SK-N-MC (cell line): ENCODE measurements at regions not wholly inside any gene's neighbourhood (a gene's known extent, or its start where the extent isn't known, plus 50 kb on each side); places are given as distances from the start of the nearest gene placed in this dataset.

ENCODE experiments used
- EZH2 ChIP-seq: fragments of 200-600 bp; sonication (generic); IDR thresholded peaks from one replicate; pipeline ENCODE4 v1.6.1; 2017; ENCODE audit warnings: antibody characterized with exemption
- POLR2AphosphoS5 ChIP-seq: IDR thresholded peaks from 2 replicates; pipeline ENCODE4 v1.6.1; 2012; ENCODE audit warnings: mild to moderate bottlenecking, low read depth, low read length, borderline replicate concordance

DNA sequence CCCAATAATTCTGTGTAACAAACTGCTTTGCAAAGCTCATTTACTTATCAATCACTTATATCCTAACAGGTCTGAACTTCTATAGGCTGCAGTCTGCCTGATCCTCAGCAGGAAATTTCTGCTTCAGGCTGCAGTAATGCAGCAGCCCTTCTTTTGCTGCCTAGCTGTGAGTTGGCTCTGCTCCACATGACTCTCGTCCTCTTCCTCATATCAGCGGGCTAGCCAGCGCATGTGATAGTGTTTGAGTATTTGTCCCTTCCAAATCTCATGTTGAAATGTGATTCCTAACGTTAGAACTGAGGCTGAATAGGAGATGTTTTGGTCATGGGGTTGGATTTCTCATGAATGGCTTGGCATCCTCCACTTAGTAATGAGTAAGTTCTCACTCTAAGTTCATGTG lies 387.8 kb downstream of the SEMA3D start:
- TF ChIP-seq EZH2 (no peak), POLR2AphosphoS5 (no peak)
